Heart left ventricle (tissue), 13 donors: ENCODE measurements at regions not wholly inside any gene's neighbourhood (a gene's known extent, or its start where the extent isn't known, plus 50 kb on each side); places are given as distances from the start of the nearest gene placed in this dataset.

Experiments
- POLR2A ChIP-seq, 2 donors: fragments of 450-650 bp; IDR thresholded peaks; one replicate each; pipeline ENCODE4 v1.6.1; 2017; ENCODE audit warnings: antibody characterized with exemption in 2 of 2, mild to moderate bottlenecking in 2 of 2, moderate library complexity in 2 of 2
- TF ChIP-seq, protein P1 (sequence below), 12 donors: fragments of 200-600 bp; sonication (generic) in 4 of 12; IDR thresholded peaks; one replicate each; pipeline versions ENCODE4 v1.5.0 to v1.8.0; 2018 to 2022; ENCODE audit warnings: antibody characterized with exemption in 12 of 12, mild to moderate bottlenecking in 5 of 12
- donor health status: ischemic (EF 13 %, LVEDD 7.1; RV severe dilation, severe dysfunction).
- donor health status: DM: no; HTN: yes; CAD: no.
- donor health status: DM: no; HTN: no; CAD: no.
- donor health status: ischemic (EF 25% LVEDD 6.9; RV normal size, moderate dysfunction).
- donor health status: ischemic (EF 25% LVEDD 5.7; RV mildly dilated, moderate dysfunction).
- donor health status: ischemic (EF 35%, LVEDD 5.7; RV mildly dilated, moderate dysfunction).
- donor health status: nonischemic (EF 11% LVEDD 7.7; RV severe dilation, severe dysfunction).
- donor health status: DM: yes; HTN: yes; CAD: no.
- donor health status: PGD.
- donor health status: ischemic (EF 29% LVEDD 5.4; RV normal size, mild dysfunction).
- donor health status: nonischemic (EF 23%, LVEDD 6.1; RV moderate dilation, normal function).

DNA sequence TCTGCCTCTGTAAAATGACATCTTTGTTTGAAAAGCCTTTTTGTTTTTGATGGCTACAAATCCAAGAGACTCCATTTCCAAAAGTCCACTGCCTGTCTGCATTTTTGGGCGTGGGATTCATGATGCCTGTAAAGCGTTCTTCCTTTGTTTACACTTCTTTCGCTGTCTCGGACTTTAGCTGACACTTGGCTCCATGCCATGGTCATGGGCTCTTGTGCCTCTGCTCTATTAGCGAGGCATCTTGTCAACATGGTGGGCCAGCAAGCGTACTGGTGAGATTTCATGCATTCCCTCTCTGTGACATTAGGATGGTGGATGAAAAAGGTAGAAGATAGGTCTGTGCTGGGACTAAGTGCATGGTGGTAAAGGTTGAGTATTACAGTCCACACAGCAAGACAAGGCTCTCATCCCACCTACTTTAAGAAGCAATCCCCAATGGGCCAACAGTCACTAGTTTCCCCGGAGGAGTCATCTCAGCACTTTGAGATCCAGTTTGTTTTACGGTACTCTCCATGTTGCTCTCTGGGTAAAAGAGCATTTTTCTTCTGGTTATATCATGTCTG lies 298.2 kb upstream of the KLF3 start:
- TF ChIP-seq POLR2A (IDR thresholded peaks at IDR 0.05) = no peak
- TF ChIP-seq, protein P1, sequence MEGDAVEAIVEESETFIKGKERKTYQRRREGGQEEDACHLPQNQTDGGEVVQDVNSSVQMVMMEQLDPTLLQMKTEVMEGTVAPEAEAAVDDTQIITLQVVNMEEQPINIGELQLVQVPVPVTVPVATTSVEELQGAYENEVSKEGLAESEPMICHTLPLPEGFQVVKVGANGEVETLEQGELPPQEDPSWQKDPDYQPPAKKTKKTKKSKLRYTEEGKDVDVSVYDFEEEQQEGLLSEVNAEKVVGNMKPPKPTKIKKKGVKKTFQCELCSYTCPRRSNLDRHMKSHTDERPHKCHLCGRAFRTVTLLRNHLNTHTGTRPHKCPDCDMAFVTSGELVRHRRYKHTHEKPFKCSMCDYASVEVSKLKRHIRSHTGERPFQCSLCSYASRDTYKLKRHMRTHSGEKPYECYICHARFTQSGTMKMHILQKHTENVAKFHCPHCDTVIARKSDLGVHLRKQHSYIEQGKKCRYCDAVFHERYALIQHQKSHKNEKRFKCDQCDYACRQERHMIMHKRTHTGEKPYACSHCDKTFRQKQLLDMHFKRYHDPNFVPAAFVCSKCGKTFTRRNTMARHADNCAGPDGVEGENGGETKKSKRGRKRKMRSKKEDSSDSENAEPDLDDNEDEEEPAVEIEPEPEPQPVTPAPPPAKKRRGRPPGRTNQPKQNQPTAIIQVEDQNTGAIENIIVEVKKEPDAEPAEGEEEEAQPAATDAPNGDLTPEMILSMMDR (IDR thresholded peaks at IDR 0.05) = no peak
